ENCODE measurements at regions not wholly inside any gene's neighbourhood (a gene's known extent, or its start where the extent isn't known, plus 50 kb on each side); places are given as distances from the start of the nearest gene placed in this dataset.

GRCh38 chr1:166470441-166470840, 303.6 kb upstream of the FAM78B start:
- TF ChIP-seq TBP (CRISPR knock-in tag; IDR thresholded peaks at IDR 0.05) (no peak), HINFP (CRISPR knock-in tag; IDR thresholded peaks at IDR 0.05; ENCODE audit: low read depth) (no peak), ZNF274 (CRISPR knock-in tag; IDR thresholded peaks at IDR 0.05) (no peak), NFE2L1 (CRISPR knock-in tag; IDR thresholded peaks at IDR 0.05; ENCODE audit: borderline replicate concordance) (no peak), CHD4 (IDR thresholded peaks at IDR 0.05; ENCODE audit: borderline replicate concordance, low read length) (no peak), GABPA (IDR thresholded peaks at IDR 0.05; ENCODE audit: low read depth, low read length) (no peak), GABPA (CRISPR knock-in tag; IDR thresholded peaks at IDR 0.05; ENCODE audit: low read depth) (no peak), CTCF (CRISPR knock-in tag; IDR thresholded peaks at IDR 0.05) (no peak)

Measured in HepG2 (cell line).